ENCODE measurements at regions not wholly inside any gene's neighbourhood (a gene's known extent, or its start where the extent isn't known, plus 50 kb on each side); places are given as distances from the start of the nearest gene placed in this dataset.

DNA sequence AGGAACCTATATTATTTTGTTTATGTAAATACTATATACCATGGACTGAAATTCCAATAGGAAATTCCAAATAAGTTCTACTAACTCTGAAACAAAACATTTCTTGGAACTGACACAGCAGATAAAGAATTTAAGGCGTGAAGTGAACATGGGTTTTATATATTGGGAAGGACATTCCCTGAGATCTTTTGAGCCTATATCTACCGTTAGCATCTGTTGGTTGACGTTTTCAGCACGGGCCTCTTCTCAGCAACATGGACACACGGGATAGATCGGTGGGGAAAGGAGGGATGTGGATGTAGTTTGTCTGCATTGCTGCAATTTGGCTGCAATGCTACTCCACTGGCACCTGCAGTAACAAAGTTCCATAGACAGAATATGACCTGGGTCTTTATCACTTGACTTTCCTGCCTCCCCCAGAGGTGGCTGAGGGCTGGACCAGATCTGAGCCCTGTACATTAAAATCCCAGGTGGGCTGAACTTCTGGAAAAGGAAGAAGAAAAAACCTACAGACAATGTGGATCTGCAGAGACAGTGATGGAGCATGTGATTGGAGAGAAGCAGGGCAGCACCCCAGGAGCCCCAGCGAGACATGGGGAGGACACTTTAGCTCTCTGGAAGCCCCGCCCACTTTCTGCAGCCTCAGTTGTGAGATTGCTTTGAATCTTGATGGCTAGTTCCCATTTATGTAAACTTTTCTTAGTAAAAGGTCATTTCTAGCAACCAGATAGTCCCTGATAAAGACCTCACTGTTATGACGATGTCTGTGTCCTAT is 91.2 kb upstream of the CPEB4 start:
- no peak for DNase-seq

DNA sequence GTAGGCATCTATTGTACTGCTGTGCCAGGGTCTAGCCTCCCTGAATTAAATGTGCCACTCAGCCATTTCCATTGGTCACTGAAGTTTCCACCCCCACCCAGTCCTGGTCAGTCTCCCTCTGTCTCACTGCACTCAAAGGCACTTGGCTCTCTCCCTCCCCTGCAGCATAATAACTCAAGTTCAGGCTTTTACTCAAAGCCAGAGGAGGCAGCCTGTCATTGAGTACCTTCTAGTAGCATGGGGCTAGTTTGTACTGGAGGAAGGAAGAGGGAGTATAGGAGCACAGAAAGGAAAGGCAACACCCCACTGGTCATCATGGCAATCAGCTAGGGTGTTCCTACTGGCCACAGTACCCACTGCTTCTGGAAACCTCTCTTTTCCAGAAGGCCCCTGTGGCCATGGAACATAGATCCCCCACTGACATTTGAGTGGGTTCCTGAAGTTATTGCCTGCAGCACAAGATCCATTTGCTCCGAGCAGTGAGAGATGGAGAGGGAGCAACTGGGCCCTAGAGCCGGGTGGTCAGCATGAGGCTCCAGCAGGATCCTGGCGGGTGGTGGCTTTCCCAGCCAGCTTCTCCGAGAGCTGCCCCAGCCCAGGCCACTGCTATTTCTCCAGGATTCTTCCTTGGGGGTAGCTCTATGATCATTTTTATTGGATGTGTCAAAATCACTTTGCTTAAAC is 89.9 kb upstream of the CPEB4 start:
- DNase-seq: no peak

DNA sequence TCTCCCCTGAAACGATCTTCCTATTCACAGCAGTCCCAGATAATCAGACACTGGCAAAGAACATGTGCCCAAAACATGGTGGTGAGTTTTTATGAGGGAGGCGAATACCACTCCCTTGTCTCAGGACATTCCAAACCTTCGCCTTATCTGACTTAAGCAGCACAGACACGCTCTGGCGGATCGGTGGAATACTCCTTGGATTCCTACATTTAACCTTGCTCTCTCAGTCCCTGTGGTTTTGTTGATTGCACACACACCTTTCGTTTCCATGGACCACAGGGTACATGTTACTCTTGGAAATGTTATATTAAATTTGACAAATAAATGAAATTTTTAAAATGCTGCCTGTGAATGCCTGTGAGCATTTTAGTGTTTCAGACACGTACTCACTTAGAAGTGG is 87.8 kb upstream of the CPEB4 start:
- DNase-seq: no peak

DNA sequence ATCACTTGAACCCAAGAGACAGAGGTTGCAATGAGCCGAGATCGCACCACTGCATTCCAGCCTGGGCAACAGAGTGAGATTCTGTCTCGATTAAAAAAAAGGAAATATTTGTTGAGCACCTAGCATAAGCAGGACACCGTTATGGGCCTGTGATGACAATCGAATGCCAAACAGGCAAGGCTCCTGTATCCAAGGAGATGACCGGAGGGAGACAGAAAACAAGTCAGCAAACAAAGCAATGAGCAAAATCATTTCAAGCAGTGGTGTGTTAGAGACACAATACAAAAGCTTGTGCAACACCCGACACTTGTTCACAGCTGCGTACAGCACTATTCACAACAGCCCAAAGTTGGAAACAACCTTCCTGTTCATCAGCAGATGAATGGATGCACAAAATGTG is 87.1 kb upstream of the CPEB4 start:
- DNase-seq: no peak

DNA sequence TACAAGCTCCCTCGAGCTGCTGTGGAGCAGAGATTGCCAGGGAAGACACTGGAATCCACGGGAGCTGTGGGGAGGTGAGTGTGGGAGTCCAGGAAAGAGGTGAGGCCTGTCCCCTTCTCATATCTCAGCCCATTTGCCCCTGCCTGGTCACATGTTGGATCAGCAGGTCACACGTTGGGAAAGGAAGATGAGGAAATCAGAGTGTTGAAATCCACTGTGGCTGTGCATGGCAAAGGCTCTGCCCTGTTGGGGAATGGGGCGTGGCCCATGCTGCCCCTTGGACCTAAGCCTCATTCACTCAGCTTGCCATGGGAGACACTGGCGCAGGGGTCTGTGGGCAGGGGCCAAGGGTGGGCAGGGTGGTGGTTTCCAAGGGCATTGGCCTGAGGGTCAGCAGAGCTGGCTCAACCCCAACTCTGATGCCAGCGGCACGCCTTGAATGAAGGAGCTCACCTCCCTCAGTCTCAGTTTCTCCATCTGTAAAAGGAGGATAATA is 85.4 kb upstream of the CPEB4 start:
- no peak for DNase-seq

- DNase-seq: no peak
Measured at GRCh38 chr5:173804579-173804978, 83.6 kb upstream of the CPEB4 start.

GRCh38 chr5:173806270-173807035 is 81.7 kb upstream of the CPEB4 start:
- DNase-seq: no peak

GRCh38 chr5:173807181-173807655 is 80.9 kb upstream of the CPEB4 start:
- DNase-seq: peak in 32 of 58 donors; percentile 13 to 80 (median 42)

DNA sequence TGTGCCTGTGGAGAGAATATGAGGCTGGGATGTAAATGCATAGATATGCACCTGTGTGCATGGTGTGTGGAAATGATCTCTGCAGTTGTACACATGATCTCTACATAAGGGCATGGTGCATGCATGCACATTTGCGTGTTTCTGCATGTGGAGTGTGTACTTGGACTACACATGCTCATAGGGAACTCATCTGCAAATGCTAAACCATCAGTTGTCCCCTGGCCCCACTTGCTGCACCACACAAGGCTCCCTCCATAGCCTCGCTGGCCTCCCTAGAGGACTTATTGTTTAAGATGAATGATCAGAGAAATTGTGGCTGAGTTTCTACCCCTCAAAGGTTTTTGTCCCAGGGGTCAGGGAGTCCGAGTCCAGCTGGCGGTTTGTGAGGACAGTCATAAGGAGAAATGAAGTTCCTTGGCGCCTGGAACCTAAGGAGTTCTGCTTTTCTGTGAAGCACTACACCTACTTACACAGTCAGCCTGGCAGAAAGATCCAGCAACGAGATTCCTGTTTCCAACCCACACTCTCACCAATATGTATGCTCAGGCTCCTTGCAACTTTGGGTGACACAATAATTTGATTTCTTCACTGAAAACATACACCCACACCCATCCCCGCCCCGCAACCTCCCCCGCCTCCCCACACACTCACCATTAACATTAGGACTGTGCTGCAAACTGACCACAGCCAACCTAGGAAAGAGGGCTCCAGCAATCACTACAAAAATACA is 79.9 kb upstream of the CPEB4 start:
- DNase-seq: no peak

GRCh38 chr5:173809014-173809413 is 79.1 kb upstream of the CPEB4 start:
- no peak for DNase-seq

DNA sequence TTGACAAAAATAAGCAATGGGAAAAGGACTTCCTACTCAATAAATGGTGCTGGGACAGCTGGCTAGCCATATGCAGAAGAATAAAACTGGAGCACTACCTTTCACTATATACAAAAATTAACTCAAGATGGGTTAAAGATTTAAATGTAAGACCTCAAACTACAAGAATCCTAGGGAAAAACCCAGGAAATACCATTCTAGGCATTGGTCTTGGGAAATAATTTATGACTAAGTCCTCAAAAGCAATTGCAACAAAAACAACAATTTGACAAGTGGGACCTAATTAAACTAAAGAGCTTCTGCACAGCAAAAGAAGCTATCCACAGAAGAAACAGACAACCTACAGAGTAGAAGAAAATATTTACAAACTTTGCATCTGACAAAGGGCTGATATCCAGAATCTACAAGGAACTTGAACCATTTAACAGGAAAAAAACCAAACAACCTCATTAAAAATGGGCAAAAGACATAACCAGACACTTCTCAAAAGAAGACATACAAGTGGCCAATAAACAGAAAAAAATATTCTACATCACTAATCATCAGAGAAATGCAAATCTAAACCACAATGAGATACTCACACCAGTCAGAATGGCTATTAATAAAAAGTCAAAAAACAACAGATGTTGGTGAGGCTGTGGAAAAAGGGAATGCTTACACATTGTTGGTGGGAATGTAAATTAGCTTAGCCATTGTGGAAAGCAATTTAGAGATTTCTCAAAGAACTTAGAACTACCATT is 75.2 kb upstream of the CPEB4 start:
- no peak for DNase-seq

- no peak for DNase-seq
Measured at GRCh38 chr5:173814053-173814452, 74.1 kb upstream of the CPEB4 start.

DNA sequence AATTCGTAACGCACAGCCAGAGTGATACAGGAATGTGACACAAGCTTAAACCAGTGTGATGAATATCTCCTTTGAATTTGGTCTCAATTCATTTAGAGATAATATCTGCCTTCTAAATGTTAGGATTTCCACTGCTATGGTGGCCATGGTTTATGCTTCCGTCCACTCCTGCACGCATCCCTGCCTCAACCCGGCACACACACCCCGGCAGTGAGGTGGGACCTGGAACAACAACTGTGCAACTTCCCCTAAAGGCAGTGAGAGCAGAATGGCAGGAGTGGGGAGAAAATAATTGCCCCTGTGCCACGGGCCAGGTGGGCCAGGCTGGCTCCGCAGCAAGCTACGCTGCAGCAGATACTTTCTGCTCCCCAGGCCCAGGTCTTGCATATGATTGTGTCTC is 72.6 kb upstream of the CPEB4 start:
- no peak for DNase-seq

DNA sequence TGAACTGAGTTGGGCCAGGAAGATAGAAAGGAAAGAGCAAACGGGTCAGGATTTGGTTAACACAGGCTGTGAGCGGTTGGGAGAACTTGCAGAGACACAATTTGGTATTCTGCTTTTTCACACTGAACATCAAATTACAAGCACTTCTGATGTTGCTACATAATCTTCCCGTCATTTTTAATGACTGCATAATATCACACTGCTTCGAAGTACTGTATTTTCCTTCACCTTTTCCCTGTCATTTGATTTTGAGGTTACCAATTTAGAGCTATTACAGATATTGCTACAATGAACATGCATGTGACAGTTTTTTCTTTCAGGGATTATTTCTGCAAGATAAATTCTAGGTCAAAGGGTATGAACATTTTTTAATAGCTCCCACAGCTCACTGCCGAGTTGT is 71.4 kb upstream of the CPEB4 start:
- DNase-seq: no peak

DNA sequence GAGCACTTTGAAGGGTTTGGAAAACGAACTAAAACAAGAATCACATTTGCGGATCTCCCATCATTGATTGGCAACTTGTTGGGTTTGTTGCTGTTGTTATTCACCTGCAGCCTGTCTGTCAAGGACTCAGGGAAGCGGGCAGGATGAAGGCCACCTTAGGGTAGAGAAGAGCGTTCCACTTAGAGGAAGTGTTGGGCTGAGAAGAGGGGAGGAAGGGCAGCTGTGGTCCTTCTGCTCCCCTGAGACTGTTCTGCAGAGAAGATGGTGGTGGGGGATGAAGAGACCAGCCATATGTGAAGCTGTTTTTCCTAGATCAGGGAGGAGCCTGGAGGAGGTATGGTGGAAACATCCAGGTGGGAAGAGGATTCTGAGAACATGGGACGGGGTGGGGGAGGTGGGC is 70.6 kb upstream of the CPEB4 start:
- DNase-seq: no peak

DNA sequence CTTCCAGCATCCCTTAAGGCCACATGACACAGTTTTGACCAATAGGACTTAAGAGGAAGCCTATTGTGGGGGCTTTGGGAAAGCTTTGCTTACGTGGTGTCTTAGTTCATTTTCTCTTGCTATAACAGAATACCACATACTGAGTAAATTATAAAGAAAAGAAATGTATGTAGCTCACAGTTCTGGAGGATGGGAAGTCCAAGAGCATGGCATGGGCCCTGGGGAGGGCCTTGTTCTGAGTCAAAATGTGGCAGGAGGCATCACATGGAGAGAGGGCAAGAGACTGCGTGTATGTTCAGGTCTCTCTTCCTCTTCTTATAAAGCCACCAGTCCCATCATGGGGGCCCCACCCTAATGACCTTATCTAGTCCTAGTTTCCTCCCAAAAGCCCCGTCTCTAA is 68.6 kb upstream of the CPEB4 start:
- no peak for DNase-seq

DNA sequence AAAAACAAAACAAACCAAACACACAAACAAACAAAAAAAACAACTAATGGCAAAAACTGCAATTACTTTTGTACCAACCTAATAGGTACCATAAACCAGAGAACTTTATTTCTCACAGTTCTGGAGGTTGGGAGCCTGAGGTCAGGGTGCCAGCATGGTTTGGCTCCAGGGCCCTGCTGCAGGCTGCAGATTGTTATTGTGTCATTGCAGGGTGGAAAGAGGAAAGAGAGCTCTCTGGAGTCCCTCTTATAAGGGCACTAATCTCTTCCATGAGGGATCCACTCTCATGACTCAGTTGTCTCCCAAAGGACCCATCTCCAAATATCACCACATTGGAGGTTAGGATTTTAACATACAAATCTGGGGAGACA is 64.9 kb upstream of the CPEB4 start:
- DNase-seq: no peak

DNA sequence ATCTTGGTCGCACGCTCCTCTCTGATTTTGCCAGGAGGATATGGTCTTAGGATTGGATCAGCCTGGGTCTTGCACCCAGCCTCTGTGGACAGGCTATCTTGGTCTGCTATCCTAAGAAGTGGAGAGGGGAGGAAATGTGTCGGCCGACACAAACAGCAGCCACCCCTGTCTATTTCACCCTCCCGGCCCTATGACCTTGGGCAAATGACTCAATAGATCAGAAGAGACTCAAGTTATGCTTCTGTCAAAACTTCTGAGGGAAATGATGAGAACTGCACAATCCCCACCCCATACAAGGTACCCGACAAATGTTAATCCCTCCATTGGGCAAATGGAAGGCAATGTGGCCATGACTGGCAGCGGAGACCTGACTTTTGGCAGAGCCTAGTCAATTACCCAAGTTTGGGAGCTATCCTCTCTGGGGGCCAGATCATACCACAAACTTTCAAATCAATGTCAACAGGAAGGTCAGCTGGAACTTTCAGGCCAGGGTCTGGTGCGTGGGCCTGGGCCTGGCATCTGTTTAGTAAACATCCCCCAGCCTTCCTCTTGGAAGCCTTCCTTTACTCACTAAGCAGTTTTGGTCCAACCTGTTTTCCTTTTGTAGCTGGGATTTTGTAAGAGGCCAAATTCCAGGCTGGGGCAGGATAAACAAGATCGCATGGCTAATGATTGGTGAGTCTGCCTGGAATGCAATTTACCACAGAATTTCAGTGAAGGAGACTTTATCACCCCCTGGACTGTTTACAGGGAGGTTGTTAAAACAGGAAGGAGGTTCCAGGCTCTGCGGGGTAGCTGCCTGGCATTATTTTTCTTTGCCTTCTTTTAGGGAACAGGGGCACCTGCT is 64.2 kb upstream of the CPEB4 start:
- DNase-seq: peak in 8 of 58 donors; percentile 7 to 37 (median 24)

DNA sequence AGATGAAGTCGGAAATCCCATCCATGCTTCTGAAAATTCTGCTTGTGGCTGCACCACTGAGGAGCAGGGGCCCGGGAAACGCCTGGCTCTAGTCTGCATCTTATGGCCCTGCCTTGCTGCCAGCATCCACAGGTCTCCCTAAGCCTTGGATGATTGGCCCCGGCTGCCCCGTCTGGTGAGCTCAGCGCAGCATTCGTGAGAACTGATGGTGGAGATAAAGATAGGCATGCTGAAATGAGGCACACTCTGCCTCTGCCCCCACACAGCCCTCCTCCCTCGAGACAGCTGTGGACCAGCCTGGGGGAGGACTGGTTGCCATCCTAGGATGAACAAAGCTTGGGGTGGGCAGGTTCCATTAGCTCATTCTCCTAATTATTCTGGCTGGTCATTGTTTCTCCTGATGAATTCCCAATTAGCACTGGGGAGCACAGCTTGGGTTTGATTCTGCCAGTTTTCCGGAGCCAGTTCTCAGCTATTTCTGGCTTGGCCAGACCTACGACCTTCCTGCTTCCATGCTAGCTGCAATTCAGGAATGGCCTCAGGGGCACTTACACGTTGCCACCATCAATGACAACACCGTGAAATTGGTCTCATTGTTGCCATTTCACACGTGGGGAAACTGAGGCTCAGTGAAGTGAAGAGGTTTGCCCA is 62.8 kb upstream of the CPEB4 start:
- DNase-seq: peak in 30 of 58 donors; percentile 7 to 72 (median 35)
